Keratinocyte (primary cell): ENCODE measurements at regions not wholly inside any gene's neighbourhood (a gene's known extent, or its start where the extent isn't known, plus 50 kb on each side); places are given as distances from the start of the nearest gene placed in this dataset.

Source experiments
- DNase-seq: peaks from one replicate; pipeline ENCODE4 v3.0.0-alpha.2; 2011; ENCODE audit warnings: low read depth, missing footprints, low spot score
- FAIRE-seq: peaks from 2 replicates; lab custom pipeline; 2011; peaks lifted over from hg19 to GRCh38; lab: Jason Lieb, UNC
- H2AFZ ChIP-seq: 2 replicates; pipeline ENCODE4 v1.6.0; 2012; ENCODE audit warnings: low read length, control low read depth, inconsistent platforms; ENCODE audit not compliant: control insufficient read depth
- H3K27ac ChIP-seq: 2 replicates; pipeline ENCODE4 v1.5.1; 2011; ENCODE audit warnings: low read length; ENCODE audit not compliant: control insufficient read depth, insufficient read depth
- H3K27me3 ChIP-seq: 3 replicates; pipeline ENCODE4 v1.6.0; 2011; ENCODE audit warnings: low read length; ENCODE audit not compliant: control insufficient read depth, insufficient read depth; ENCODE audit errors: extremely low read depth
- H3K36me3 ChIP-seq, 2 experiments: 2 replicates in 1 of 2; 3 replicates in 1 of 2; pipeline ENCODE4 v1.5.1; 2011; ENCODE audit warnings: low read length in 2 of 2, mild to moderate bottlenecking in 1 of 2; ENCODE audit not compliant: control insufficient read depth in 2 of 2, insufficient read depth in 2 of 2; ENCODE audit errors: extremely low read depth in 1 of 2
- H3K4me1 ChIP-seq: 3 replicates; pipeline ENCODE4 v1.5.1; 2011; ENCODE audit warnings: low read length; ENCODE audit not compliant: control insufficient read depth, insufficient read depth; ENCODE audit errors: extremely low read depth
- H3K4me2 ChIP-seq: 3 replicates; pipeline ENCODE4 v1.6.0; 2011; ENCODE audit warnings: low read depth, low read length; ENCODE audit not compliant: control insufficient read depth, insufficient read depth; ENCODE audit errors: extremely low read depth
- H3K4me3 ChIP-seq, 3 experiments: fragments of 200-600 bp in 1 of 3; sonication (generic) in 1 of 3; 2 replicates in 2 of 3; 3 replicates in 1 of 3; pipeline ENCODE4 v1.5.1; 2011 to 2016; ENCODE audit warnings: low read length in 3 of 3, mild to moderate bottlenecking in 3 of 3, control low read depth in 2 of 3, inconsistent platforms in 1 of 3, low read depth in 1 of 3, mixed read lengths in 1 of 3, mixed run types in 1 of 3, moderate library complexity in 1 of 3; ENCODE audit not compliant: control insufficient read depth in 2 of 3, insufficient read depth in 2 of 3; ENCODE audit errors: extremely low read depth in 1 of 3
- H3K79me2 ChIP-seq: 2 replicates; pipeline ENCODE4 v1.6.0; 2012; ENCODE audit warnings: low read length; ENCODE audit not compliant: control insufficient read depth, insufficient read depth
- H3K9ac ChIP-seq: 3 replicates; pipeline ENCODE4 v1.6.0; 2011; ENCODE audit warnings: low read length; ENCODE audit not compliant: control insufficient read depth, insufficient read depth; ENCODE audit errors: extremely low read depth
- H3K9me1 ChIP-seq: 3 replicates; pipeline ENCODE4 v1.6.0; 2011; ENCODE audit warnings: low read length; ENCODE audit not compliant: control insufficient read depth, insufficient read depth; ENCODE audit errors: extremely low read depth
- H3K9me3 ChIP-seq: 2 replicates; pipeline ENCODE4 v1.5.1; 2012; ENCODE audit warnings: low read depth, low read length; ENCODE audit not compliant: control insufficient read depth
- H4K20me1 ChIP-seq: 3 replicates; pipeline ENCODE4 v1.6.0; 2011; ENCODE audit warnings: low read length; ENCODE audit not compliant: control insufficient read depth, insufficient read depth; ENCODE audit errors: extremely low read depth
- CTCF ChIP-seq, 3 experiments: IDR thresholded peaks in 1 of 3; conservative IDR thresholded peaks in 1 of 3; optimal IDR thresholded peaks in 1 of 3; 2 replicates in 2 of 3; 3 replicates in 1 of 3; pipeline versions ENCODE3 to v1.5.1; 2011; ENCODE audit warnings: low read length in 3 of 3, mild to moderate bottlenecking in 3 of 3, moderate library complexity in 2 of 3, control low read depth in 1 of 3, inconsistent platforms in 1 of 3; ENCODE audit not compliant: insufficient read depth in 2 of 3; ENCODE audit errors: extremely low read depth in 1 of 3
- EZH2 ChIP-seq: IDR thresholded peaks from one replicate; pipeline ENCODE4 v1.6.1; 2012; ENCODE audit warnings: inconsistent platforms, mild to moderate bottlenecking, low read length, moderate library complexity
- dilution Hi-C: fragments of 300-500 bp; cut with MboI; formaldehyde crosslinking; loops from one replicate; pipeline ENCODE4 v1.7.0; 2020; ENCODE audit warnings: low sequenced_read_pairs; ENCODE audit not compliant: extremely low pct_ligation_motif_present

- Histone ChIP-seq H3K36me3 (no peaks in the 10 kb centered on the region), H3K79me2 (no peaks in the 10 kb centered on the region), H3K9ac (no peak overlapping the region), H3K27ac (no peak overlapping the region), H3K4me3 (no peak overlapping the region), H3K9me3 (no peaks in the 10 kb centered on the region), H3K9me1 (no peaks in the 10 kb centered on the region), H3K4me2 (no peak overlapping the region), H3K4me1 (no peaks in the 10 kb centered on the region), H3K27me3 (no peaks in the 10 kb centered on the region), H4K20me1 (no peaks in the 10 kb centered on the region), H2AFZ (no peak overlapping the region)
- TF ChIP-seq EZH2 = no peak
- TF ChIP-seq CTCF (optimal IDR thresholded peaks at IDR 0.05 in 1 of 3, IDR thresholded peaks at IDR 0.05 in 1 of 3, conservative IDR thresholded peaks at IDR 0.05 in 1 of 3; ENCODE audit: extremely low read depth in 1 of 3, insufficient read depth in 2 of 3, low read length in 3 of 3) = no peak
- no peak for FAIRE-seq
- no peak for DNase-seq
- dilution Hi-C loops = no loop called here
Observed at GRCh38 chr11:109343242-109343641, 78.7 kb upstream of the C11orf87 start.

GRCh38 chr11:109347304-109347703 lies 74.7 kb upstream of the C11orf87 start:
- Histone ChIP-seq H3K4me2 (no peak overlapping the region), H3K9ac (no peak overlapping the region), H3K36me3 (no peaks in the 10 kb centered on the region), H3K27me3 (no peaks in the 10 kb centered on the region), H3K9me1 (no peaks in the 10 kb centered on the region), H4K20me1 (no peaks in the 10 kb centered on the region), H3K4me3 (no peak overlapping the region), H3K9me3 (no peaks in the 10 kb centered on the region), H3K4me1 (no peaks in the 10 kb centered on the region), H3K79me2 (no peaks in the 10 kb centered on the region), H3K27ac (no peak overlapping the region), H2AFZ (no peak overlapping the region)
- no peak for TF ChIP-seq CTCF (optimal IDR thresholded peaks at IDR 0.05 in 1 of 3, IDR thresholded peaks at IDR 0.05 in 1 of 3, conservative IDR thresholded peaks at IDR 0.05 in 1 of 3; ENCODE audit: extremely low read depth in 1 of 3, insufficient read depth in 2 of 3, low read length in 3 of 3)
- TF ChIP-seq EZH2 = no peak
- dilution Hi-C loops = no loop called here
- FAIRE-seq = no peak
- DNase-seq = no peak
